Neuronal stem cell (in vitro differentiated cells): ENCODE measurements at regions not wholly inside any gene's neighbourhood (a gene's known extent, or its start where the extent isn't known, plus 50 kb on each side); places are given as distances from the start of the nearest gene placed in this dataset.

ENCODE experiments used
- DNase-seq: peaks from one replicate; pipeline ENCODE4 v3.0.0-alpha.2; 2013; ENCODE audit warnings: low spot score
- H2AFZ ChIP-seq: one replicate; pipeline ENCODE4 v1.6.1; 2013; ENCODE audit warnings: mild to moderate bottlenecking, low read length, inconsistent platforms
- H2AK5ac ChIP-seq: 2 replicates; pipeline ENCODE4 v1.6.1; 2013; ENCODE audit warnings: low read depth, mild to moderate bottlenecking, inconsistent platforms, low read length, moderate library complexity, mixed read lengths
- H2BK120ac ChIP-seq: 2 replicates; pipeline ENCODE4 v1.6.1; 2013; ENCODE audit warnings: low read depth, mild to moderate bottlenecking, inconsistent platforms, low read length, moderate library complexity, mixed read lengths
- H2BK12ac ChIP-seq: one replicate; pipeline ENCODE4 v1.6.1; 2013; ENCODE audit warnings: low read length, inconsistent platforms
- H2BK15ac ChIP-seq: 2 replicates; pipeline ENCODE4 v1.6.1; 2013; ENCODE audit warnings: mild to moderate bottlenecking, low read length, inconsistent platforms, mixed read lengths
- H2BK5ac ChIP-seq: one replicate; pipeline ENCODE4 v1.6.1; 2013; ENCODE audit warnings: inconsistent platforms, mild to moderate bottlenecking, low read length, moderate library complexity
- H3K14ac ChIP-seq: one replicate; pipeline ENCODE4 v1.6.1; 2013; ENCODE audit warnings: low read length, inconsistent platforms
- H3K18ac ChIP-seq: 2 replicates; pipeline ENCODE4 v1.6.1; 2013; ENCODE audit warnings: low read length, inconsistent platforms
- H3K23ac ChIP-seq: 2 replicates; pipeline ENCODE4 v1.6.1; 2013; ENCODE audit warnings: low read depth, mild to moderate bottlenecking, mixed read lengths, low read length, inconsistent platforms; ENCODE audit not compliant: poor library complexity
- H3K27ac ChIP-seq: replicated peaks from 3 replicates; pipeline ENCODE4 v1.5.1; 2013; ENCODE audit warnings: low read length, inconsistent platforms
- H3K27me3 ChIP-seq, 3 experiments: 2 replicates each; pipeline ENCODE4 v1.6.1; 2013; ENCODE audit warnings: low read length in 3 of 3, mild to moderate bottlenecking in 2 of 3, inconsistent platforms in 1 of 3, low read depth in 1 of 3, mixed read lengths in 1 of 3, moderate library complexity in 1 of 3; ENCODE audit not compliant: control insufficient read depth in 3 of 3, insufficient read depth in 3 of 3
- H3K36me3 ChIP-seq, 2 donors: replicated peaks in 1 of 2; 2 replicates each; pipeline ENCODE4 v1.6.1; 2013; ENCODE audit warnings: low read length in 2 of 2; ENCODE audit not compliant: control insufficient read depth in 2 of 2, insufficient read depth in 2 of 2
- H3K4ac ChIP-seq: 2 replicates; pipeline ENCODE4 v1.6.1; 2013; ENCODE audit warnings: inconsistent platforms, mild to moderate bottlenecking, low read length, moderate library complexity
- H3K4me1 ChIP-seq, 2 donors: 1 replicate in 1 of 2; 2 replicates in 1 of 2; pipeline ENCODE4 v1.6.1; 2013; ENCODE audit warnings: low read length in 2 of 2, low read depth in 1 of 2; ENCODE audit not compliant: control insufficient read depth in 2 of 2, insufficient read depth in 1 of 2
- H3K4me2 ChIP-seq: one replicate; pipeline ENCODE4 v1.6.1; 2013; ENCODE audit warnings: mild to moderate bottlenecking, low read length, inconsistent platforms; ENCODE audit not compliant: insufficient read depth, poor library complexity, severe bottlenecking
- H3K4me3 ChIP-seq, 2 donors: 2 replicates each; pipeline ENCODE4 v1.5.1; 2013; ENCODE audit warnings: low read length in 2 of 2, mild to moderate bottlenecking in 2 of 2, inconsistent platforms in 1 of 2, moderate library complexity in 1 of 2
- H3K79me1 ChIP-seq: one replicate; pipeline ENCODE4 v1.6.1; 2013; ENCODE audit warnings: low read depth, mild to moderate bottlenecking, inconsistent platforms, low read length, moderate library complexity
- H3K9ac ChIP-seq: one replicate; pipeline ENCODE4 v1.6.1; 2013; ENCODE audit warnings: mild to moderate bottlenecking, low read depth, low read length, inconsistent platforms; ENCODE audit not compliant: poor library complexity
- H3K9me3 ChIP-seq, 2 donors: replicated peaks in 1 of 2; 2 replicates each; pipeline versions ENCODE3 to v1.6.1; 2013; ENCODE audit warnings: low read length in 2 of 2, mild to moderate bottlenecking in 2 of 2, inconsistent platforms in 1 of 2, low read depth in 1 of 2, mixed read lengths in 1 of 2, moderate library complexity in 1 of 2; ENCODE audit not compliant: control insufficient read depth in 2 of 2, insufficient read depth in 1 of 2
- H4K8ac ChIP-seq: one replicate; pipeline ENCODE4 v1.6.1; 2013; ENCODE audit warnings: low read depth, mild to moderate bottlenecking, inconsistent platforms, low read length, moderate library complexity
- H4K91ac ChIP-seq: one replicate; pipeline ENCODE4 v1.6.1; 2013; ENCODE audit warnings: low read length, low read depth, mild to moderate bottlenecking, inconsistent platforms; ENCODE audit not compliant: poor library complexity
- WGBS, 2 donors: extraction: QIAGEN DNeasy Blood & Tissue Kit; methylation state at CpG; one replicate each; pipeline ENCODE4 v1.1.7; 2013; ENCODE audit warnings: missing lambda C conversion rate in 2 of 2, mixed read lengths in 1 of 2; ENCODE audit not compliant: insufficient read length in 2 of 2, insufficient replicate concordance in 1 of 2; ENCODE audit errors: extremely low coverage in 2 of 2; 5-methylcytosine and 5-hydroxymethylcytosine counted together

DNA sequence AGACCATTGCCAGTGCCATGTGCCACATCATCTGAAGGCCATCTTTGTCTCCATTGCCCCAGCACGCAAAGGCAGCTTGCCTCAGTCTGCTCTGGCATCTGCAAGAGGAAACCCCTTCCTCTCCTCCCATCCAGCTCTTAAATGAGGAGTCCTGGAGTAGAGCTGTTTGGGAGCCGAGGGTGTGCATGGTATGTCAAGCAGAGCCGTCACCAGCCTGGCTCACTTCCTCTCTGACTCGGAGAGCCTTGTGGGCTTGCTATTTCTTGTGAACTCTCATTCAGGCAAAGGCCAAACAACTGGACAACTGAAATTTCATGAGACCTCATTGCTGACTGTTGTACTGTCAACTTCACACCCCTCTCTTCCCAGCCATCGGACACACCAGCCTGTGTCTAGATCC lies 143.9 kb downstream of the SIPA1L2 start:
- WGBS, 2 donors = no CpG with 5 or more reads among the region's 5 CpGs

DNA sequence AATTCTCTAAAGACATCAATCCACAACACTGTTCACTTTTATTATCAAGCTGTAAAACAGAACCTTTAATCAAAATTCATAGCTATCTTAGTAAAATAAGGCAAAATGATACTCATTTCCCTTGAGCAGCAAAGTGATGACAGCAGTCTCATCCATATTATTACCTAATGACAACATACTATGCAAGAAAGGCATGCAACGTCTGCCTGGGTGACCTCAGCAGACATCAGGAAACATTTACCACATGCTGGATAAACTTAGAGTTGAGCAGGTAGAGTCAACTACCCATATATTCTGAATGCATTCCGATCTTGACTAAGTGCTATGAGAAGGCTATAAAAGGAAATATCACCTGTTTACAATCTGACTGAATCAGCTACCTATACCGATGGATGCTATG lies 145.1 kb downstream of the SIPA1L2 start:
- H3K4me2 ChIP-seq = no peak overlapping the region
- no peak overlapping the region for H2AK5ac ChIP-seq
- no peaks in the 10 kb centered on the region for H3K79me1 ChIP-seq
- no peak overlapping the region for H2BK5ac ChIP-seq
- DNase-seq = no peak
- no peak overlapping the region for H3K18ac ChIP-seq
- no peak overlapping the region for H4K91ac ChIP-seq
- peaks cover 6 to 97% of the 10 kb centered on the region in 2 donors for H3K36me3 ChIP-seq
- H3K23ac ChIP-seq = no peak overlapping the region
- H2AFZ ChIP-seq = no peak overlapping the region
- H3K9ac ChIP-seq = no peak overlapping the region
- no peaks in the 10 kb centered on the region for H3K9me3 ChIP-seq
- no peak overlapping the region for H3K27ac ChIP-seq
- H4K8ac ChIP-seq = no peak overlapping the region
- WGBS, 2 donors = no CpG with 5 or more reads among the region's 3 CpGs
- H3K4me1 ChIP-seq = no peaks in the 10 kb centered on the region
- no peak overlapping the region for H2BK15ac ChIP-seq
- no peak overlapping the region for H2BK12ac ChIP-seq
- H2BK120ac ChIP-seq = no peak overlapping the region
- H3K4ac ChIP-seq = no peak overlapping the region
- no peaks in the 10 kb centered on the region for H3K27me3 ChIP-seq
- no peak overlapping the region for H3K14ac ChIP-seq
- H3K4me3 ChIP-seq = no peak overlapping the region

More for the DNA sequence above, 143.9 kb downstream of the SIPA1L2 start:
- Histone ChIP-seq H3K27me3 (no peaks in the 10 kb centered on the region), H3K79me1 (no peaks in the 10 kb centered on the region), H3K4me3 (no peak overlapping the region), H2BK5ac (no peak overlapping the region), H4K91ac (no peak overlapping the region), H3K4me1 (no peaks in the 10 kb centered on the region), H3K4ac (no peak overlapping the region), H2AFZ (no peak overlapping the region), H2BK15ac (no peak overlapping the region), H3K27ac (no peak overlapping the region), H2AK5ac (no peak overlapping the region), H3K9me3 (no peaks in the 10 kb centered on the region), H3K9ac (no peak overlapping the region), H2BK12ac (no peak overlapping the region), H4K8ac (no peak overlapping the region), H3K18ac (no peak overlapping the region), H3K23ac (no peak overlapping the region), H3K14ac (no peak overlapping the region), H3K4me2 (no peak overlapping the region), H3K36me3 (peaks cover 11 to 97% of the 10 kb centered on the region in 2 donors), H2BK120ac (no peak overlapping the region)
- DNase-seq = no peak

DNA sequence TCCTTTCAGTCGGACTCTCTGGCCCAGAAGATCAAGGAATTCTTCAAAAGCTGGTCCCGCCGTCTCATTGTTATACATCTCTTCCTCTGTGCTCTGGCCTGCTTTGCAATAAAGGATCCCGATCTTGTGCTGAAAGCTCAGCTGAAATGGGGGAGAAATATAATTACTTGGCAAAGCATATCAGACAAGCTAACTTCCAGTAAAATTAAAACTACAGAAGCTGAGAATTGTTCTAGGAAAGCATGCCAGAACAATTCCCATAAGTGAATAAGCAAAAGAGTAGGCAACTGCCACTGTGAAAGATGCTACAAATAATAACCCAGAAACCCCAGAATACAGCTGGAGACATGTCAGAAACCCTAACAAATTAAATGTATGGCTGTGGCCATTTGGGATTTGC lies 146.1 kb downstream of the SIPA1L2 start:
- Histone ChIP-seq H3K4me1 (no peaks in the 10 kb centered on the region), H2BK12ac (no peak overlapping the region), H2BK120ac (no peak overlapping the region), H2AFZ (no peak overlapping the region), H4K8ac (no peak overlapping the region), H3K4ac (no peak overlapping the region), H2BK5ac (no peak overlapping the region), H3K9me3 (no peaks in the 10 kb centered on the region), H4K91ac (no peak overlapping the region), H3K9ac (no peak overlapping the region), H3K4me2 (no peak overlapping the region), H3K27me3 (no peaks in the 10 kb centered on the region), H3K18ac (no peak overlapping the region), H3K14ac (no peak overlapping the region), H2AK5ac (no peak overlapping the region), H3K27ac (no peak overlapping the region), H2BK15ac (no peak overlapping the region), H3K4me3 (no peak overlapping the region), H3K79me1 (no peaks in the 10 kb centered on the region), H3K23ac (no peak overlapping the region), H3K36me3 (peaks cover 8 to 97% of the 10 kb centered on the region in 2 donors)
- WGBS, 2 donors = no CpG with 5 or more reads among the region's 4 CpGs
- no peak for DNase-seq

DNA sequence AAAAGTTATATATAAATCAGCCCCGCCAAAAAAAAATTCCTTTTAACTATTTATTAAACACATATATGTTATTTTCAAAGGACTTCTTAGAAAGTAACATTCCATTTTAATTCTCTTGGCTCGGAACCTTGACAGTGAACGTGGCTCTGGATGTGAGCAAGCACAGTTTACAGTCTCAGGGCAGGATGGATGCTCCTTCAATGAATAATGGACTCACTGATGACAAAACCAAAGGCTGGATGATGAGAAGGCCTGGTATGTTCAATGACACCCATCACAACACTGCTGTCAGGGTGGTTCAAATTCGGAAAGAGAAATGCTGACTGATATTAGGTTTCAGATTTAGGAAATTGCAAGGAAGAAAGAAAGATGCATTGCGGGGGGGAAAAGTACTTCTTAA lies 148.8 kb downstream of the SIPA1L2 start:
- H2BK15ac ChIP-seq = no peak overlapping the region
- no peaks in the 10 kb centered on the region for H3K79me1 ChIP-seq
- no peak overlapping the region for H4K91ac ChIP-seq
- H3K9me3 ChIP-seq = no peaks in the 10 kb centered on the region
- H2BK12ac ChIP-seq = no peak overlapping the region
- no peak overlapping the region for H3K4me3 ChIP-seq
- H3K23ac ChIP-seq = no peak overlapping the region
- no peak overlapping the region for H2BK120ac ChIP-seq
- H2BK5ac ChIP-seq = no peak overlapping the region
- no peak overlapping the region for H2AK5ac ChIP-seq
- no peak overlapping the region for H3K14ac ChIP-seq
- H3K4me2 ChIP-seq = no peak overlapping the region
- WGBS, 2 donors = no CpG with 5 or more reads among the region's 5 CpGs
- H3K36me3 ChIP-seq = peaks cover 8 to 100% of the 10 kb centered on the region in 2 donors
- no peak for DNase-seq
- no peak overlapping the region for H3K9ac ChIP-seq
- no peak overlapping the region for H3K18ac ChIP-seq
- no peak overlapping the region for H2AFZ ChIP-seq
- H3K27me3 ChIP-seq = no peaks in the 10 kb centered on the region
- H3K4me1 ChIP-seq = peaks cover 4 to 7% of the 10 kb centered on the region in 2 donors
- H3K4ac ChIP-seq = no peak overlapping the region
- no peak overlapping the region for H3K27ac ChIP-seq
- no peak overlapping the region for H4K8ac ChIP-seq
